ENCODE measurements at regions not wholly inside any gene's neighbourhood (a gene's known extent, or its start where the extent isn't known, plus 50 kb on each side); places are given as distances from the start of the nearest gene placed in this dataset.

DNA sequence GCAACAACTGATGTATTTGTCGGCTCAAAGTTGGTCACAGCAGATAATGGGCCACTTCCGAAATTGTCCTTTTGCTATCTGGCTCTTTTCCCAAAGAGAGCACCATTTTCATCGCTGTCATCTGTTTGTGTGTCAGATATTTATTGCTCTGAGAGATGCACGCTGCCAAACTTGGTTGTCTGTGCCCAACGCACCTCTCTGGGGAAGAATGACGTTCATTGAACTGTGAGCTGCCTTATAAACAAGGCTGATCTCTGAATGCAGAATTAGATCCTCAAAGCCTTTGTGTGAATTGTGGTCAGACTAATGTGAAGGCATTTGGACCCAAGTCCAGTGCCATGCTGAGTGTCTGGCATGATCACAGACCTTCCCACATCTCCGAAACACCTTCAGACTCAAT, 174.7 kb upstream of the LYZL1 start:
- TF ChIP-seq, protein P1, sequence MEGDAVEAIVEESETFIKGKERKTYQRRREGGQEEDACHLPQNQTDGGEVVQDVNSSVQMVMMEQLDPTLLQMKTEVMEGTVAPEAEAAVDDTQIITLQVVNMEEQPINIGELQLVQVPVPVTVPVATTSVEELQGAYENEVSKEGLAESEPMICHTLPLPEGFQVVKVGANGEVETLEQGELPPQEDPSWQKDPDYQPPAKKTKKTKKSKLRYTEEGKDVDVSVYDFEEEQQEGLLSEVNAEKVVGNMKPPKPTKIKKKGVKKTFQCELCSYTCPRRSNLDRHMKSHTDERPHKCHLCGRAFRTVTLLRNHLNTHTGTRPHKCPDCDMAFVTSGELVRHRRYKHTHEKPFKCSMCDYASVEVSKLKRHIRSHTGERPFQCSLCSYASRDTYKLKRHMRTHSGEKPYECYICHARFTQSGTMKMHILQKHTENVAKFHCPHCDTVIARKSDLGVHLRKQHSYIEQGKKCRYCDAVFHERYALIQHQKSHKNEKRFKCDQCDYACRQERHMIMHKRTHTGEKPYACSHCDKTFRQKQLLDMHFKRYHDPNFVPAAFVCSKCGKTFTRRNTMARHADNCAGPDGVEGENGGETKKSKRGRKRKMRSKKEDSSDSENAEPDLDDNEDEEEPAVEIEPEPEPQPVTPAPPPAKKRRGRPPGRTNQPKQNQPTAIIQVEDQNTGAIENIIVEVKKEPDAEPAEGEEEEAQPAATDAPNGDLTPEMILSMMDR (IDR thresholded peaks at IDR 0.05) = no peak
- TF ChIP-seq POLR2A (IDR thresholded peaks at IDR 0.05) (no peak), POLR2AphosphoS5 (IDR thresholded peaks at IDR 0.05) (no peak), EP300 (IDR thresholded peaks at IDR 0.05) (no peak)

Data from stomach (tissue), 4 donors.